ENCODE measurements at regions not wholly inside any gene's neighbourhood (a gene's known extent, or its start where the extent isn't known, plus 50 kb on each side); places are given as distances from the start of the nearest gene placed in this dataset.

GRCh38 chr6:133701633-133702331 lies 187.1 kb upstream of the TCF21 start (continued):
- no peak for TF ChIP-seq E4F1 (CRISPR knock-in tag; IDR thresholded peaks at IDR 0.05; ENCODE audit: borderline replicate concordance)
- TF ChIP-seq POU5F1 (IDR thresholded peaks at IDR 0.05; ENCODE audit: borderline replicate concordance, low read depth, low read length, partially characterized antibody), result no peak
- TF ChIP-seq ZBTB2 (IDR thresholded peaks at IDR 0.05), result peak; percentile 68; the same call in 1 of the 2 replicates
- no peak for TF ChIP-seq ZNF507 (tag; conservative IDR thresholded peaks at IDR 0.05)
- TF ChIP-seq HDAC3 (IDR thresholded peaks at IDR 0.05; ENCODE audit: borderline replicate concordance, partially characterized antibody), result peak; percentile 98
- 0 out of 2 replicates have a peak, but pooled peaks have one; percentile 61 for TF ChIP-seq PATZ1 (CRISPR knock-in tag; IDR thresholded peaks at IDR 0.05; ENCODE audit: borderline replicate concordance)
- TF ChIP-seq MYBL2 (IDR thresholded peaks at IDR 0.05; ENCODE audit: low read depth), result no peak
- TF ChIP-seq MYBL2 (CRISPR knock-in tag; IDR thresholded peaks at IDR 0.05; ENCODE audit: borderline replicate concordance), result no peak
- no peak for TF ChIP-seq ZNF707 (CRISPR knock-in tag; conservative IDR thresholded peaks at IDR 0.05)
- TF ChIP-seq ELK3 (CRISPR knock-in tag; IDR thresholded peaks at IDR 0.05), result no peak
- TF ChIP-seq NR0B1 (IDR thresholded peaks at IDR 0.05; ENCODE audit: partially characterized antibody), result no peak
- TF ChIP-seq TBL1XR1 (IDR thresholded peaks at IDR 0.05; ENCODE audit: low read length in 2 of 2), result peak; percentile 89 to 97; a peak in 3 of 4 replicates
- no peak for TF ChIP-seq CREB5 (CRISPR knock-in tag; IDR thresholded peaks at IDR 0.05)
- TF ChIP-seq ZNF184 (CRISPR knock-in tag; IDR thresholded peaks at IDR 0.05), result no peak
- no peak for TF ChIP-seq E2F3 (CRISPR knock-in tag; IDR thresholded peaks at IDR 0.05)

Data from K562 (cell line).